ENCODE measurements at regions not wholly inside any gene's neighbourhood (a gene's known extent, or its start where the extent isn't known, plus 50 kb on each side); places are given as distances from the start of the nearest gene placed in this dataset.

DNA sequence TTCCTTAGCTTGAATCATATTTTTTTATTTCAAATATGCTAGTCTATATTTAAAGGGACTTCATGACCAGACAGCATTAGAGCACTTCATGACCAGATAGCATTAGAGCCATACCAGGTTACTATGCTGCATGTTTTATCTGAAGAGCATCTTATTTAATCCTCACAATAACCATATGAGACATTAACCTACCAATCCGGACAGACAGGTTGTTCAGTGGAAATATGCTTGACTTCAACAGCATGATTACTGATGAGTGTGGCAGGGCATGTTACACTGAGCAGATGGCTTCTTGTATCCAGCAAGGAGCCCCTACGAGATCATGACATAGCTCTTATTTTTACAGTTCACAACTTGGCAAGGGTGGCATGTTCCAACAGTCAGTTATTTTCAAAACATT lies 85.0 kb upstream of the KCTD3 start:
- no peaks in the 10 kb centered on the region for H3K79me2 ChIP-seq (ENCODE audit: control insufficient read depth, insufficient read depth, low read length)
- H3K4me3 ChIP-seq: no peak overlapping the region
- no peak overlapping the region for H2AFZ ChIP-seq (ENCODE audit: control insufficient read depth, low read depth, low read length)
- no peak overlapping the region for H3K4me2 ChIP-seq (ENCODE audit: control insufficient read depth, insufficient read depth)
- in situ Hi-C loops (cut with MboI) (no loop called here), intact Hi-C loops (cut with micrococcal nuclease; ENCODE audit: unreplicated experiment) (no loop called here)
- no peak overlapping the region for H3K9ac ChIP-seq (ENCODE audit: control insufficient read depth, insufficient read depth, low read length)
- RAD21 ChIA-PET (ENCODE audit: unreplicated experiment): no interaction called here
- no TSS peak for BruUV-seq (replicated peaks)
- no peaks in the 10 kb centered on the region for H3K9me3 ChIP-seq (replicated peaks; ENCODE audit: control insufficient read depth, insufficient read depth, low read length)
- no peak for TF ChIP-seq ASH2L (IDR thresholded peaks at IDR 0.05; ENCODE audit: borderline replicate concordance, low read depth)
- TF ChIP-seq, protein P1, sequence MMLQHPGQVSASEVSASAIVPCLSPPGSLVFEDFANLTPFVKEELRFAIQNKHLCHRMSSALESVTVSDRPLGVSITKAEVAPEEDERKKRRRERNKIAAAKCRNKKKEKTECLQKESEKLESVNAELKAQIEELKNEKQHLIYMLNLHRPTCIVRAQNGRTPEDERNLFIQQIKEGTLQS (IDR thresholded peaks at IDR 0.05; ENCODE audit: borderline replicate concordance, extremely low read depth, low read depth, low read length): no peak
- no peak for TF ChIP-seq SIN3A (IDR thresholded peaks at IDR 0.05; ENCODE audit: low read depth, low read length)
- TF ChIP-seq GABPA (IDR thresholded peaks at IDR 0.05; ENCODE audit: low read depth): no peak
- TF ChIP-seq, protein P2, sequence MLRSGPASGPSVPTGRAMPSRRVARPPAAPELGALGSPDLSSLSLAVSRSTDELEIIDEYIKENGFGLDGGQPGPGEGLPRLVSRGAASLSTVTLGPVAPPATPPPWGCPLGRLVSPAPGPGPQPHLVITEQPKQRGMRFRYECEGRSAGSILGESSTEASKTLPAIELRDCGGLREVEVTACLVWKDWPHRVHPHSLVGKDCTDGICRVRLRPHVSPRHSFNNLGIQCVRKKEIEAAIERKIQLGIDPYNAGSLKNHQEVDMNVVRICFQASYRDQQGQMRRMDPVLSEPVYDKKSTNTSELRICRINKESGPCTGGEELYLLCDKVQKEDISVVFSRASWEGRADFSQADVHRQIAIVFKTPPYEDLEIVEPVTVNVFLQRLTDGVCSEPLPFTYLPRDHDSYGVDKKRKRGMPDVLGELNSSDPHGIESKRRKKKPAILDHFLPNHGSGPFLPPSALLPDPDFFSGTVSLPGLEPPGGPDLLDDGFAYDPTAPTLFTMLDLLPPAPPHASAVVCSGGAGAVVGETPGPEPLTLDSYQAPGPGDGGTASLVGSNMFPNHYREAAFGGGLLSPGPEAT (IDR thresholded peaks at IDR 0.05; ENCODE audit: low read depth): no peak
- DNase-seq (ENCODE audit: low read depth, low spot score): no peak
- no peak for FAIRE-seq
- SMC1A ChIA-PET (ENCODE audit: uncharacterized antibody, unreplicated experiment): interaction anchor here (0.6 kb wide), 1 partner anchor 578 kb away, joined by 3 read pairs; no protein-coding TSS in a partner anchor
- WGBS (ENCODE audit: insufficient coverage, insufficient replicate concordance, low lambda C conversion rate, missing lambda C conversion rate): 4% methylated on average over 2 of the region's 2 CpGs
- no peak for ATAC-seq
- H3K27me3 ChIP-seq (replicated peaks in 1 of 2; ENCODE audit: control insufficient read depth in 2 of 2, insufficient read depth in 2 of 2, low read length in 1 of 2): no peaks in the 10 kb centered on the region
- H4K20me1 ChIP-seq (ENCODE audit: control insufficient read depth, insufficient read depth): no peaks in the 10 kb centered on the region
- no peaks in the 10 kb centered on the region for H3K36me3 ChIP-seq (ENCODE audit: control insufficient read depth in 2 of 2, insufficient read depth in 2 of 2, low read length in 1 of 2)
- CTCF ChIA-PET: no interaction called here
- H3K27ac ChIP-seq (ENCODE audit: control insufficient read depth, insufficient read depth): no peak overlapping the region
- no peaks in the 10 kb centered on the region for H3K4me1 ChIP-seq (ENCODE audit: control insufficient read depth, insufficient read depth, low read length)
- POLR2A ChIA-PET: no interaction called here
